Endodermal cell (in vitro differentiated cells): ENCODE measurements at regions not wholly inside any gene's neighbourhood (a gene's known extent, or its start where the extent isn't known, plus 50 kb on each side); places are given as distances from the start of the nearest gene placed in this dataset.

Experiments
- DNase-seq: peaks from one replicate; pipeline ENCODE4 v3.0.0-alpha.2; 2017
- H3K27ac ChIP-seq: 2 replicates; pipeline ENCODE4 v1.5.1; 2013; ENCODE audit warnings: mild to moderate bottlenecking, low read depth, low read length, moderate library complexity
- H3K27me3 ChIP-seq: 2 replicates; pipeline ENCODE4 v1.6.1; 2013; ENCODE audit warnings: mild to moderate bottlenecking, low read length, moderate library complexity; ENCODE audit not compliant: insufficient read depth, control insufficient read depth, poor library complexity, severe bottlenecking
- H3K36me3 ChIP-seq: 2 replicates; pipeline ENCODE4 v1.7.0; 2013; ENCODE audit warnings: mild to moderate bottlenecking, low read length, moderate library complexity; ENCODE audit not compliant: control insufficient read depth, insufficient read depth
- H3K4me1 ChIP-seq: one replicate; pipeline ENCODE4 v1.7.0; 2013; ENCODE audit warnings: low read length; ENCODE audit not compliant: control insufficient read depth, insufficient read depth
- H3K4me3 ChIP-seq: 2 replicates; pipeline ENCODE4 v1.5.1; 2013; ENCODE audit warnings: mild to moderate bottlenecking, low read length, moderate library complexity
- H3K9ac ChIP-seq: 2 replicates; pipeline ENCODE4 v1.6.1; 2013; ENCODE audit warnings: mild to moderate bottlenecking, low read length, moderate library complexity; ENCODE audit not compliant: poor library complexity, severe bottlenecking; ENCODE audit errors: extremely low read depth
- H3K9me3 ChIP-seq: 2 replicates; pipeline ENCODE4 v1.6.1; 2013; ENCODE audit warnings: mild to moderate bottlenecking, low read length, moderate library complexity; ENCODE audit not compliant: control insufficient read depth
- H3K27ac Mint-ChIP-seq: 2 replicates; pipeline ENCODE4 v1.8.0; 2020; ENCODE audit warnings: mixed read lengths
- H3K27me3 Mint-ChIP-seq: 2 replicates; pipeline ENCODE4 v1.8.0; 2021; ENCODE audit warnings: mild to moderate bottlenecking, mixed read lengths; ENCODE audit not compliant: insufficient read depth
- H3K36me3 Mint-ChIP-seq: 2 replicates; pipeline ENCODE4 v1.8.0; 2020; ENCODE audit warnings: low read depth, mixed read lengths
- H3K4me1 Mint-ChIP-seq: 2 replicates; pipeline ENCODE4 v1.8.0; 2020; ENCODE audit warnings: mixed read lengths
- H3K4me3 Mint-ChIP-seq: 2 replicates; pipeline ENCODE4 v1.8.0; 2020; ENCODE audit warnings: mild to moderate bottlenecking, moderate library complexity, mixed read lengths
- H3K9me3 Mint-ChIP-seq: 2 replicates; pipeline ENCODE4 v1.8.0; 2020; ENCODE audit warnings: mild to moderate bottlenecking, mixed read lengths
- CTCF ChIP-seq: fragments of 200-600 bp; sonication (generic); conservative IDR thresholded peaks from 2 replicates; pipeline ENCODE4 v1.5.0; 2021; ENCODE audit warnings: antibody characterized with exemption, mild to moderate bottlenecking
- WGBS, 2 experiments: methylation state at CpG; one replicate each; pipeline versions ENCODE4 v1.1.5 to v1.1.7; 2013; ENCODE audit warnings: missing lambda C conversion rate in 2 of 2, mixed read lengths in 1 of 2; ENCODE audit not compliant: insufficient coverage in 1 of 2, insufficient read length in 1 of 2; 5-methylcytosine and 5-hydroxymethylcytosine counted together

DNA sequence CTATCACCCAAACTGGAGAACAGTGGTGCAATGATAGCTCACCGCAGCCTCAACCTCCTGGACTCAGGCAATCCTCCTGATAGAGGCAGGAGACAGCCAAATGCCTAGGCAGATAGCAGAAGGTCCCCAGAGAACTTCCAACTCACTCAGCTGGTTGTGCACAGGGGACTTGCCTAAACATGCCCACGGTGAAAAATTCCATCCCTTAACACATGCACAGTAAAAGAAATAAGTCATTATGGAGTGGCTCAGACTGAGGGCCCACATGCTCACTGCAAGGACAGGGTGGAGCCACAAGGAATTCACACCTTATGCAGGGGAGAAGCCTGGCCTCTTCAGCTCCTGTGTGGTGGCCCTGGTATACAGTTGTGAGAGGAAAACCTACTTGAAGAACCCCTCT is 525.8 kb upstream of the ATP2B1 start:
- Mint-ChIP-seq H3K27me3 (no peaks in the 10 kb centered on the region), H3K27ac (no peak overlapping the region), H3K4me1 (peaks cover 3% of the 10 kb centered on the region), H3K36me3 (no peaks in the 10 kb centered on the region), H3K4me3 (no peak overlapping the region), H3K9me3 (no peaks in the 10 kb centered on the region)
- no peak overlapping the region for H3K9ac ChIP-seq
- no peaks in the 10 kb centered on the region for H3K4me1 ChIP-seq
- no peak overlapping the region for H3K4me3 ChIP-seq
- no peak overlapping the region for H3K27ac ChIP-seq
- no peaks in the 10 kb centered on the region for H3K36me3 ChIP-seq
- no peak for DNase-seq
- no peaks in the 10 kb centered on the region for H3K27me3 ChIP-seq
- WGBS, 2 experiments: 89% methylated on average over 2 of the region's 2 CpGs; no CpG with 5 or more reads in 1 of the 2 experiments
- no peak for TF ChIP-seq CTCF
- H3K9me3 ChIP-seq: no peaks in the 10 kb centered on the region

GRCh38 chr12:90233168-90234100 is 524.8 kb upstream of the ATP2B1 start:
- no peak overlapping the region for H3K27ac ChIP-seq

More at GRCh38 chr12:90233168-90234100, 524.8 kb upstream of the ATP2B1 start:
- H3K27ac Mint-ChIP-seq: no peak overlapping the region
- no peak overlapping the region for H3K4me3 ChIP-seq
- no peaks in the 10 kb centered on the region for H3K27me3 ChIP-seq
- H3K4me1 ChIP-seq: no peaks in the 10 kb centered on the region
- no peaks in the 10 kb centered on the region for H3K9me3 ChIP-seq
- H3K9me3 Mint-ChIP-seq: no peaks in the 10 kb centered on the region
- H3K36me3 ChIP-seq: no peaks in the 10 kb centered on the region
- H3K36me3 Mint-ChIP-seq: no peaks in the 10 kb centered on the region
- no peak overlapping the region for H3K9ac ChIP-seq
- DNase-seq: no peak
- WGBS, 2 experiments: 93% methylated on average over 5 to 6 of the region's 6 CpGs
- H3K4me3 Mint-ChIP-seq: no peak overlapping the region
- TF ChIP-seq CTCF: no peak
- H3K27me3 Mint-ChIP-seq: no peaks in the 10 kb centered on the region
- H3K4me1 Mint-ChIP-seq: peaks cover 5% of the 10 kb centered on the region
